NCI-H2107 treated with DMSO at 0.1 percent for 48 hours (cell line): ENCODE measurements at regions not wholly inside any gene's neighbourhood (a gene's known extent, or its start where the extent isn't known, plus 50 kb on each side); places are given as distances from the start of the nearest gene placed in this dataset.
"Not testable (repeated sequence)": the region's sequence is repeated elsewhere in the genome, so short reads cannot be mapped to it uniquely, and the experiment has no call there.

Experiments
- DNase-seq: peaks from one replicate; lab custom pipeline; 2025; ENCODE audit not compliant: unreplicated experiment; lab: John Stamatoyannopoulos, UW

- peak; percentile 37 for DNase-seq
Measured at GRCh38 chr4:162497564-162498167, 333.9 kb upstream of the FSTL5 start.

- no peak for DNase-seq
Measured at GRCh38 chr4:162494935-162495334, 331.1 kb upstream of the FSTL5 start.

GRCh38 chr4:162485486-162485885 is 321.7 kb upstream of the FSTL5 start:
- DNase-seq = no peak

GRCh38 chr4:162475246-162475645 is 311.4 kb upstream of the FSTL5 start:
- no peak for DNase-seq

- no peak for DNase-seq
Measured at GRCh38 chr4:162469977-162470376, 306.2 kb upstream of the FSTL5 start.

- DNase-seq = not testable (repeated sequence)
Measured at GRCh38 chr4:162465356-162465755, 301.6 kb upstream of the FSTL5 start.

- peak; percentile 1 for DNase-seq
Measured at GRCh38 chr4:162461952-162462351, 298.2 kb upstream of the FSTL5 start.

GRCh38 chr4:162458051-162458450 is 294.3 kb upstream of the FSTL5 start:
- no peak for DNase-seq

- no peak for DNase-seq
Measured at GRCh38 chr4:162457071-162457865, 293.5 kb upstream of the FSTL5 start.

GRCh38 chr4:162456106-162456505 is 292.3 kb upstream of the FSTL5 start:
- DNase-seq = no peak

- DNase-seq = no peak
Measured at GRCh38 chr4:162450531-162451035, 286.8 kb upstream of the FSTL5 start.

GRCh38 chr4:162443510-162443909 is 279.7 kb upstream of the FSTL5 start:
- DNase-seq = no peak

- DNase-seq = no peak
Measured at GRCh38 chr4:162442128-162442527, 278.3 kb upstream of the FSTL5 start.

GRCh38 chr4:162422312-162422711 is 258.5 kb upstream of the FSTL5 start:
- no peak for DNase-seq

- no peak for DNase-seq
Measured at GRCh38 chr4:162410854-162411253, 247.1 kb upstream of the FSTL5 start.

GRCh38 chr4:162409048-162409447 is 245.2 kb upstream of the FSTL5 start:
- no peak for DNase-seq

GRCh38 chr4:162408309-162408708 is 244.5 kb upstream of the FSTL5 start:
- no peak for DNase-seq

- DNase-seq = no peak
Measured at GRCh38 chr4:162406637-162407365, 243.0 kb upstream of the FSTL5 start.

- DNase-seq = no peak
Measured at GRCh38 chr4:162403932-162404331, 240.1 kb upstream of the FSTL5 start.

GRCh38 chr4:162403419-162403818 is 239.6 kb upstream of the FSTL5 start:
- no peak for DNase-seq

- no peak for DNase-seq
Measured at GRCh38 chr4:162401021-162401420, 237.2 kb upstream of the FSTL5 start.

GRCh38 chr4:162392946-162393345 is 229.1 kb upstream of the FSTL5 start:
- DNase-seq = no peak
